AG09319 (cell line): ENCODE measurements at regions not wholly inside any gene's neighbourhood (a gene's known extent, or its start where the extent isn't known, plus 50 kb on each side); places are given as distances from the start of the nearest gene placed in this dataset.
"Not testable (repeated sequence)": the region's sequence is repeated elsewhere in the genome, so short reads cannot be mapped to it uniquely, and the experiment has no call there.

ENCODE experiments used
- DNase-seq: peaks from one replicate; pipeline ENCODE4 v3.0.0-alpha.2; 2010; ENCODE audit warnings: low read depth; ENCODE audit errors: extremely low read depth
- CTCF ChIP-seq: IDR thresholded peaks from 2 replicates; pipeline ENCODE4 v1.5.1; 2011; ENCODE audit warnings: low read depth, mild to moderate bottlenecking, inconsistent platforms, low read length, moderate library complexity

DNA sequence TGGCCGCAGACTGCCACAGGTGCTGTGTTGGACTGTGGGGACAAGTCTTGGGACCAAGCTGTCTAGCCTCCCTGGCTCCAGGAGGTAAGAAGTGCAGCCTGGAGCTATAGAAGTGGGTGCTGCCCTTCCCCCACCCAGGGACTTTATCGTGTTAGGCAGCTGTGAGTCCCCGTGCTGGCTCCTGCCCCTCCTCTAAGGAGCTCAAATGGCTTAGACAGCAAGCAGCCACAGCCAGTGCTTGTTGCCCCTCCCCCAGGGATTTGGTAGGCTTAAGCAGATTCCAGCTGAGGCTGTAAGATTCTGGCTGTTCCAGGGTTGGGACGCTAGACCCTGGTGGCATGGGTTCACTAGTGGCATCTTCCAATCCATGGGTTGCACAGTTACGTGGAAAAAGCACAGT lies 979.4 kb upstream of the PCDH10 start:
- TF ChIP-seq CTCF: no peak
- DNase-seq: no peak

DNA sequence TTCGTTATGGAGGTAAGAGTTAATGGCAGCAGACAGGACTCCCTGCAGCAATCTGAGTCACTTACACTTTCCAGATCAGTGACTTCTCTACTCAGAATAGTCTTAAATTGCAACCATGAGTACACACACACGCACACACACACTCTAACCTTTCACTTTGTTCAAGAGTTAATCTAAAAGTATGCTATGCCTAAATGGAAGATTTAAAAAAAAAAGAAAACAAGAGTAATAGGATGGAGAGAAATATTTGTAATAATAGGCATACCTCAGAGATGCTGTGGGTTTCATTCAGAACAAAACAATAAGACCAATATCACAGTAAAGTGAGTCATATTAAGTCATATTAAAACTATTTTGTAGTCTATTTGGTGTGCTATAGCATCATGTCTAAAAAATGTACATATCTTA lies 969.1 kb upstream of the PCDH10 start:
- DNase-seq: no peak
- TF ChIP-seq CTCF: no peak

GRCh38 chr4:132195176-132195575 lies 953.9 kb upstream of the PCDH10 start:
- TF ChIP-seq CTCF: no peak
- no peak for DNase-seq

GRCh38 chr4:132203618-132204017 lies 945.5 kb upstream of the PCDH10 start:
- no peak for DNase-seq
- no peak for TF ChIP-seq CTCF

- no peak for TF ChIP-seq CTCF
- no peak for DNase-seq
These were observed 934.6 kb upstream of the PCDH10 start for GRCh38 chr4:132214519-132214918.

DNA sequence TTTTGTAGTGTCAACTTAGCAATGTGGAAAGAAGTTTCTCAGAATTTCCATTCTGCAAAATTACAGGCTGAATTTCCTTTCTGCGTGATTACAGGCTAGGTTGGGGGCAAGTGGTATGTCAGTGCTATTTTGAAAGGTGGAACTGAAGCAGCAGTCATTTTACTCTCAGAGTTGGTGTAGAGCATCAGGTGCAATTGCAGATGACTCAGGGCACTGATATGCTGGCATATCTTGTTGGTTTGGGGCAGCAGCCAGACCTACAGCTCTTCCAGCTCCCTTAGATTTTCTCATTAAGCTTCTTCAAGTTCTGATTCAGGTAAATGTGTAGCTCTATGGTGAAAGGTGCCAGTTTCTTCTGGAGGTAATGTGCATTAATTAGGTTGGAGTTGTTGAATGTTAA lies 930.7 kb upstream of the PCDH10 start:
- DNase-seq: no peak
- TF ChIP-seq CTCF: no peak

DNA sequence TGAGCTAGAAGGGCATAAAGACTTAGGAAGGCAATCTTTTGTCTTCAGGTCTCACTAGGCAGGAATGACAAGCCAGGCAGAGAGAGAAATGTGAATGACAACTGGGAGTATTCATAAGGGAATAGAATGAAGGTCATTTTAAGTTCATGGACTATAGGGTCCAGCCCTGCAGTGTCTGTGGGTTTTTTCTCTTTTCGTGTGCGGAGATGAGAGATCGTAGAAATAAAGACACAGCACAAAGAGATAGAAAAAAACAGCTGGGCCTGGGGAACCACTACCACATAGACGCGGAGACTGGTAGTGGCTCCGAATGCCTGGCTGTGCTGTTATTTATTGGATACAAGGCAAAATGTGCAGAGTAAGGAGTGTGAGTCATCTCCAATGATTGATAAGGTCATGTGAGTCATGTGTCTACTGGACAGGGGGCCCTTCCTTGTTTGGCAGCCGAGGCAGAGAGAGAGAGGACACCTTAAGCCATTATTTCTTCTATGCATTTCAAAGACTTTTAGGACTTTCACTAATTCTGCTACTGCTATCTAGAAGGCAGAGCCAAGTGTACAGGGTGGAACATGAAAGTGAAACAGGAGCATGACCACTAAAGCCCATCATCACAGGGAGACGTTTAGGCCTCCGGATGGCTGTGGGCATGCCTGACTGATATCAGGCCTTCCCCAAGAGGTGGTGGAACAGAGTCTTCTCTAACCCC lies 921.8 kb upstream of the PCDH10 start:
- TF ChIP-seq CTCF: no peak
- no peak for DNase-seq

DNA sequence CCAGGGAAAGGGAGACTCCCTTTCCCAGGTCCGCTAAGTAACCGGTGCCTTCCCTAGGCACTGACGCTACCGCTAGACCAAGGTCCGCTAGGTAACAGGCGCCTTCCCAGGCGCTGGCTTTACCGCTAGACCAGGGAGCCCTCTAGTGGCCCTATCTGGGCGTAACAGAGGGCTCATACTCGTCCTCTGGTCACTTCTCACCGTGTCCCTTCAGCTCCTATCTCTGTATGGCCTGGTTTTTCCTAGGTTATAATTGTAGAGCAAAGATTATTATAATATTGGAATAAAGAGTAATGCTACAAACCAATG lies 921.3 kb upstream of the PCDH10 start:
- not testable (repeated sequence) for DNase-seq
